Endothelial cell of umbilical vein (primary cell): ENCODE measurements at regions not wholly inside any gene's neighbourhood (a gene's known extent, or its start where the extent isn't known, plus 50 kb on each side); places are given as distances from the start of the nearest gene placed in this dataset.

ENCODE experiments used
- BruUV-seq: library from RNA; stranded (reverse); fragments of 400-500 nt; replicated peaks from 2 replicates; lab custom pipeline; 2021; lab: Mats Ljungman, UMichigan
- CTCF ChIA-PET: fragments of 300-600, 350-600 bp; sonication (Branson Sonifier 250); formaldehyde crosslinking; loops from one replicate; lab custom pipeline; 2021; ENCODE audit warnings: antibody characterized with exemption, inconsistent platforms; lab: Charles Lee
- POLR2A ChIA-PET: fragments of 300-600, 350-600 bp; sonication (Branson Sonifier 250); formaldehyde crosslinking; loops from one replicate; lab custom pipeline; 2021; ENCODE audit warnings: antibody characterized with exemption, inconsistent platforms; lab: Charles Lee
- DNase-seq: peaks from one replicate; pipeline ENCODE4 v3.0.0-alpha.2; 2011; ENCODE audit warnings: low read depth, low spot score
- FAIRE-seq: peaks from 2 replicates; lab custom pipeline; 2011; peaks lifted over from hg19 to GRCh38; lab: Jason Lieb, UNC
- H2AFZ ChIP-seq: 2 replicates; pipeline ENCODE4 v1.6.0; 2012; ENCODE audit warnings: low read depth, low read length, control low read depth, inconsistent platforms
- H3K27ac ChIP-seq: 2 replicates; pipeline ENCODE4 v1.5.1; 2011; ENCODE audit warnings: low read depth, mild to moderate bottlenecking, control low read depth, low read length, moderate library complexity; ENCODE audit not compliant: insufficient read depth
- H3K27me3 ChIP-seq, 2 experiments: 2 replicates each; pipeline versions ENCODE4 v1.6.0 to v1.6.1; 2011; ENCODE audit warnings: low read length in 2 of 2, mixed read lengths in 1 of 2; ENCODE audit not compliant: control insufficient read depth in 2 of 2, insufficient read depth in 2 of 2
- H3K36me3 ChIP-seq, 2 experiments: 2 replicates in 1 of 2; 3 replicates in 1 of 2; pipeline ENCODE4 v1.5.1; 2011; ENCODE audit warnings: low read length in 2 of 2, mild to moderate bottlenecking in 1 of 2, moderate library complexity in 1 of 2; ENCODE audit not compliant: control insufficient read depth in 2 of 2, insufficient read depth in 2 of 2; ENCODE audit errors: extremely low read depth in 1 of 2
- H3K4me1 ChIP-seq: 3 replicates; pipeline ENCODE4 v1.5.1; 2011; ENCODE audit warnings: mild to moderate bottlenecking, low read length; ENCODE audit not compliant: control insufficient read depth, insufficient read depth; ENCODE audit errors: extremely low read depth
- H3K4me2 ChIP-seq: 2 replicates; pipeline ENCODE4 v1.6.1; 2011; ENCODE audit warnings: low read length, control low read depth, mixed read lengths; ENCODE audit not compliant: insufficient read depth
- H3K4me3 ChIP-seq, 3 experiments: fragments of 200-600 bp in 1 of 3; sonication (generic), shearing (Covaris generic) in 1 of 3; replicated peaks in 1 of 3; 2 replicates each; pipeline ENCODE4 v1.5.1; 2011 to 2016; ENCODE audit warnings: control low read depth in 3 of 3, low read length in 3 of 3, mild to moderate bottlenecking in 2 of 3, inconsistent platforms in 1 of 3, low read depth in 1 of 3, moderate library complexity in 1 of 3; ENCODE audit not compliant: insufficient read depth in 1 of 3
- H3K79me2 ChIP-seq: 2 replicates; pipeline ENCODE4 v1.6.0; 2012; ENCODE audit warnings: low read length, inconsistent platforms; ENCODE audit not compliant: control insufficient read depth, insufficient read depth
- H3K9ac ChIP-seq: replicated peaks from 2 replicates; pipeline ENCODE3; 2011; ENCODE audit warnings: low read length, control low read depth; ENCODE audit not compliant: insufficient read depth; ENCODE audit errors: extremely low read depth
- H3K9me1 ChIP-seq: replicated peaks from 3 replicates; pipeline ENCODE4 v1.6.0; 2011; ENCODE audit warnings: mild to moderate bottlenecking, low read length; ENCODE audit not compliant: control insufficient read depth, insufficient read depth; ENCODE audit errors: extremely low read depth
- H3K9me3 ChIP-seq: replicated peaks from 2 replicates; pipeline ENCODE4 v1.5.1; 2012; ENCODE audit warnings: low read length, inconsistent platforms; ENCODE audit not compliant: control insufficient read depth, insufficient read depth
- H4K20me1 ChIP-seq: replicated peaks from 2 replicates; pipeline ENCODE3; 2011; ENCODE audit warnings: mild to moderate bottlenecking, low read length; ENCODE audit not compliant: control insufficient read depth, insufficient read depth; ENCODE audit errors: extremely low read depth
- CTCF ChIP-seq, 2 donors: IDR thresholded peaks; 1 replicate in 1 of 2; 2 replicates in 1 of 2; pipeline ENCODE4 v1.5.1; 2011; ENCODE audit warnings: low read length in 2 of 2, mild to moderate bottlenecking in 2 of 2, moderate library complexity in 2 of 2, control low read depth in 1 of 2, inconsistent platforms in 1 of 2, low read depth in 1 of 2; ENCODE audit not compliant: insufficient read depth in 1 of 2; ENCODE audit errors: extremely low read depth in 1 of 2
- EZH2 ChIP-seq: IDR thresholded peaks from 2 replicates; pipeline ENCODE4 v1.6.1; 2012; ENCODE audit warnings: borderline replicate concordance, low read depth, mild to moderate bottlenecking, moderate library complexity, low read length, inconsistent platforms; ENCODE audit not compliant: severe bottlenecking
- FOS ChIP-seq: IDR thresholded peaks from 2 replicates; pipeline ENCODE4 v1.6.1; 2011; ENCODE audit warnings: mild to moderate bottlenecking, low read length, moderate library complexity, borderline replicate concordance; ENCODE audit not compliant: insufficient read depth
- GATA2 ChIP-seq: IDR thresholded peaks from 2 replicates; pipeline ENCODE4 v1.7.0; 2011; ENCODE audit warnings: low read depth, mild to moderate bottlenecking, moderate library complexity, mixed read lengths, low read length; ENCODE audit not compliant: insufficient read length, insufficient read depth
- JUN ChIP-seq: IDR thresholded peaks from 2 replicates; pipeline ENCODE4 v1.6.1; 2011; ENCODE audit warnings: borderline replicate concordance, low read depth; ENCODE audit not compliant: insufficient read length, insufficient read depth
- MAX ChIP-seq: IDR thresholded peaks from 2 replicates; pipeline ENCODE4 v1.6.1; 2011; ENCODE audit not compliant: insufficient read depth, insufficient read length
- MYC ChIP-seq: IDR thresholded peaks from one replicate; pipeline ENCODE4 v1.6.1; 2011; ENCODE audit warnings: mild to moderate bottlenecking, low read depth, low read length
- POLR2A ChIP-seq: IDR thresholded peaks from 2 replicates; pipeline ENCODE4 v1.6.1; 2012; ENCODE audit warnings: low read depth, mild to moderate bottlenecking, control low read depth, low read length
- POLR2AphosphoS5 ChIP-seq: IDR thresholded peaks from 2 replicates; pipeline ENCODE4 v1.6.1; 2012; ENCODE audit warnings: low read depth, mild to moderate bottlenecking, control low read depth, low read length, moderate library complexity; ENCODE audit not compliant: insufficient read depth
- dilution Hi-C: fragments of 300-500 bp; cut with MboI; formaldehyde crosslinking; loops from one replicate; pipeline ENCODE4 v1.15.0; 2019; ENCODE audit warnings: low sequenced_read_pairs; ENCODE audit not compliant: extremely low pct_ligation_motif_present
- intact Hi-C: fragments of 100-400 bp; cut with micrococcal nuclease; formaldehyde crosslinking; loops from one replicate; pipeline ENCODE4 v1.10.0; 2022

- H3K4me3 ChIP-seq, result no peak overlapping the region
- no peak overlapping the region for H3K4me2 ChIP-seq
- no peak overlapping the region for H3K27ac ChIP-seq
- H3K4me1 ChIP-seq, result no peaks in the 10 kb centered on the region
- H3K9ac ChIP-seq, result no peak overlapping the region
- no TSS peak for BruUV-seq
- no peaks in the 10 kb centered on the region for H3K9me3 ChIP-seq
- intact Hi-C loops (no loop called here), dilution Hi-C loops (no loop called here)
- no peaks in the 10 kb centered on the region for H4K20me1 ChIP-seq
- ChIA-PET POLR2A (no interaction called here), CTCF (no interaction called here)
- no peaks in the 10 kb centered on the region for H3K79me2 ChIP-seq
- TF ChIP-seq CTCF (IDR thresholded peaks at IDR 0.05; ENCODE audit: extremely low read depth in 1 of 2, insufficient read depth in 1 of 2, low read depth in 1 of 2, low read length in 2 of 2) (no peak), MYC (no peak), GATA2 (no peak), JUN (no peak), POLR2AphosphoS5 (no peak), EZH2 (no peak), POLR2A (no peak), MAX (no peak), FOS (no peak)
- no peak overlapping the region for H2AFZ ChIP-seq
- no peak for DNase-seq
- H3K36me3 ChIP-seq, result no peaks in the 10 kb centered on the region
- no peaks in the 10 kb centered on the region for H3K27me3 ChIP-seq
- H3K9me1 ChIP-seq, result no peaks in the 10 kb centered on the region
- no peak for FAIRE-seq
These were observed 750.4 kb upstream of the FAM98A start for GRCh38 chr2:34349527-34349926.
